ENCODE measurements at regions not wholly inside any gene's neighbourhood (a gene's known extent, or its start where the extent isn't known, plus 50 kb on each side); places are given as distances from the start of the nearest gene placed in this dataset.

GRCh38 chr3:40719660-40720287, 195.0 kb downstream of the ZNF621 start:
- TF ChIP-seq POLR2A (IDR thresholded peaks at IDR 0.05) (no peak), CTCF (IDR thresholded peaks at IDR 0.05) (no peak)
- no peaks in the 10 kb centered on the region for H3K27me3 ChIP-seq
- DNase-seq: peak; percentile 60
- intact Hi-C loops (cut with DNase I; ENCODE audit: low total_unique reads): no loop called here
- H3K9me3 ChIP-seq: no peaks in the 10 kb centered on the region
- no peak overlapping the region for H3K27ac ChIP-seq
- peak overlapping the region in 1 of 2 donors; percentile 36 for H3K4me3 ChIP-seq
- WGBS, 2 donors: 59 to 65% methylated on average over 11 of the region's 11 CpGs
- H3K4me1 ChIP-seq: no peaks in the 10 kb centered on the region
- H3K36me3 ChIP-seq (ENCODE audit: low read depth, missing control alignments): no peaks in the 10 kb centered on the region

- H3K4me3 ChIP-seq: peak overlapping the region in 1 of 2 donors; percentile 36
- intact Hi-C loops (cut with DNase I; ENCODE audit: low total_unique reads): no loop called here
- H3K36me3 ChIP-seq (ENCODE audit: low read depth, missing control alignments): no peaks in the 10 kb centered on the region
- no peaks in the 10 kb centered on the region for H3K27me3 ChIP-seq
- no peak for TF ChIP-seq CTCF (IDR thresholded peaks at IDR 0.05)
- no peaks in the 10 kb centered on the region for H3K4me1 ChIP-seq
- no peaks in the 10 kb centered on the region for H3K9me3 ChIP-seq
- H3K27ac ChIP-seq: no peak overlapping the region
- DNase-seq: no peak
- 63 to 69% methylated on average over 4 of the region's 4 CpGs for WGBS, 2 donors
Measured at GRCh38 chr3:40720341-40720740, 195.6 kb downstream of the ZNF621 start.

- intact Hi-C loops (cut with DNase I; ENCODE audit: low total_unique reads): no loop called here
- DNase-seq: no peak
- WGBS, 2 donors: 74 to 81% methylated on average over 3 of the region's 3 CpGs
Measured at GRCh38 chr3:40720863-40721262, 196.1 kb downstream of the ZNF621 start.

GRCh38 chr3:40723083-40723660, 198.4 kb downstream of the ZNF621 start:
- intact Hi-C loops (cut with DNase I; ENCODE audit: low total_unique reads): no loop called here
- no peak overlapping the region for H3K4me3 ChIP-seq
- TF ChIP-seq CTCF (IDR thresholded peaks at IDR 0.05) (no peak), POLR2A (IDR thresholded peaks at IDR 0.05) (no peak)
- no peaks in the 10 kb centered on the region for H3K4me1 ChIP-seq
- no peaks in the 10 kb centered on the region for H3K36me3 ChIP-seq (ENCODE audit: low read depth, missing control alignments)
- no peak overlapping the region for H3K27ac ChIP-seq
- DNase-seq: no peak
- H3K27me3 ChIP-seq: no peaks in the 10 kb centered on the region
- H3K9me3 ChIP-seq: no peaks in the 10 kb centered on the region

More at GRCh38 chr3:40720863-40721262, 196.1 kb downstream of the ZNF621 start:
- no peak overlapping the region for H3K27ac ChIP-seq
- no peaks in the 10 kb centered on the region for H3K36me3 ChIP-seq (ENCODE audit: low read depth, missing control alignments)
- no peak overlapping the region for H3K4me3 ChIP-seq
- no peaks in the 10 kb centered on the region for H3K9me3 ChIP-seq
- H3K4me1 ChIP-seq: no peaks in the 10 kb centered on the region
- no peaks in the 10 kb centered on the region for H3K27me3 ChIP-seq
- TF ChIP-seq CTCF (IDR thresholded peaks at IDR 0.05): no peak
- no peak for TF ChIP-seq POLR2A (IDR thresholded peaks at IDR 0.05)

- H3K36me3 ChIP-seq (ENCODE audit: low read depth, missing control alignments): no peaks in the 10 kb centered on the region
Measured at GRCh38 chr3:40725031-40725430, 200.3 kb downstream of the ZNF621 start.

More at GRCh38 chr3:40725031-40725430, 200.3 kb downstream of the ZNF621 start:
- Histone ChIP-seq H3K4me3 (no peak overlapping the region), H3K9me3 (no peaks in the 10 kb centered on the region), H3K27me3 (no peaks in the 10 kb centered on the region), H3K27ac (no peak overlapping the region), H3K4me1 (no peaks in the 10 kb centered on the region)
- no peak for DNase-seq
- intact Hi-C loops (cut with DNase I; ENCODE audit: low total_unique reads): no loop called here
- TF ChIP-seq POLR2A (IDR thresholded peaks at IDR 0.05) (no peak), CTCF (IDR thresholded peaks at IDR 0.05) (no peak)

Measured in testis (tissue), 2 donors.